ENCODE measurements at regions not wholly inside any gene's neighbourhood (a gene's known extent, or its start where the extent isn't known, plus 50 kb on each side); places are given as distances from the start of the nearest gene placed in this dataset.
"Not testable (repeated sequence)": the region's sequence is repeated elsewhere in the genome, so short reads cannot be mapped to it uniquely, and the experiment has no call there.

DNA sequence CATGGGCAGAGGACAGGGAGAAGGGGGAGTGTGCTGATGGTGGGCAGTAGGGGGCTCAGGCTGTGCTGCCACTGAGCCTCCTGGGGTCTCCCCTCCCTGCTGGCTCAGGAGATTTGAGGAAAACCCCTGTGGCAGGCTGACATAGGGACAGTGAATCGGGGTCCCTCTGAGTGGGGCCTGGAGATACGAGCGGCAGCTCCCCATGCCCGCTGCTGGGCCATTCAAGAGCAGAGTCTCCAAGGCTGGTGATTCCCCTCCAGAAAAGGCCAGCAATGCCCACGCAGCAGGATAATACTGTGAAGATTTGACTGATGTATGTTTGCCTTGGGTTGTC is 288.7 kb upstream of the SFSWAP start:
- no peak for FAIRE-seq
- TF ChIP-seq POLR2A (IDR thresholded peaks at IDR 0.05; ENCODE audit: low read depth, low read length), result no peak

DNA sequence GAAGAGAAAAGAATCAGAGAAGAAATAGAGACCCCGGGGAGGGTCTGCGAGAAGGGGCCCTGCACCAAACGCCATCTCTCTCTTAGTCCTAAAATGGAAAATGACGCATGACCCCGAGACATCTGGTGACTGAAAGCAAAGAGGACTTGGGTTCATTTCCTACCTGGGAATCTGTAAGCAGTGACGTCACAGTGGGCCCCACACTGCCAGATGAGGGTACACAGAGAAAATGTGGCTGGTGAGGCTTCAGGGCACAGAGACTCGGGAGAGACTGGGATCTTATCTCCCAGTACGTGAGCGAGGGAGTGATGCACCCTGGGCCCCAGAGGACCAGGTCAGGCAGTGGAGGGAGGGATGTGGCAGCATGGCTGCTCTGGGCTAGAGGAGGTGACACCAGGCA is 288.1 kb upstream of the SFSWAP start:
- DNase-seq (ENCODE audit: insufficient read length, low spot score), result no peak
- FAIRE-seq, result no peak
- TF ChIP-seq POLR2A (IDR thresholded peaks at IDR 0.05; ENCODE audit: low read depth, low read length), result no peak

More for the DNA sequence above, 288.7 kb upstream of the SFSWAP start:
- no peak for DNase-seq (ENCODE audit: insufficient read length, low spot score)

DNA sequence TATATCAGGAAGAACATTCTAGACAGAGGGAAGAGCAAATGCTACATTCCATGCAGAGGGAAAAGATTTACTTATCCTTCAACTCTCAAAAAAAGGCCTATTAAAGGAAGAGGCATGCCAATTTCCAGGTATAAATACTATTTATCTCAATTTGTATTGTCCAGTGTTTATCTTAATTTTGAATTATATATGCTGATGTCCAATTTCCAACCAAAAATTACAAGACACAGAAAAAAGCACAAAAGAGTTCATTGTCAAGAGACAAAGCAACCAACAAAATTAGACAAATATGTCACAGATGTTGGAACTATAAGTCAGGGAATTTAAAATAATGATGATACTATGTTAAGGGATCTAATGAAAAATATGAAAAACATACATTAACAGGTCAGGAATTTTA is 286.6 kb upstream of the SFSWAP start:
- no peak for TF ChIP-seq POLR2A (IDR thresholded peaks at IDR 0.05; ENCODE audit: low read depth, low read length)
- no peak for DNase-seq (ENCODE audit: insufficient read length, low spot score)
- no peak for FAIRE-seq

DNA sequence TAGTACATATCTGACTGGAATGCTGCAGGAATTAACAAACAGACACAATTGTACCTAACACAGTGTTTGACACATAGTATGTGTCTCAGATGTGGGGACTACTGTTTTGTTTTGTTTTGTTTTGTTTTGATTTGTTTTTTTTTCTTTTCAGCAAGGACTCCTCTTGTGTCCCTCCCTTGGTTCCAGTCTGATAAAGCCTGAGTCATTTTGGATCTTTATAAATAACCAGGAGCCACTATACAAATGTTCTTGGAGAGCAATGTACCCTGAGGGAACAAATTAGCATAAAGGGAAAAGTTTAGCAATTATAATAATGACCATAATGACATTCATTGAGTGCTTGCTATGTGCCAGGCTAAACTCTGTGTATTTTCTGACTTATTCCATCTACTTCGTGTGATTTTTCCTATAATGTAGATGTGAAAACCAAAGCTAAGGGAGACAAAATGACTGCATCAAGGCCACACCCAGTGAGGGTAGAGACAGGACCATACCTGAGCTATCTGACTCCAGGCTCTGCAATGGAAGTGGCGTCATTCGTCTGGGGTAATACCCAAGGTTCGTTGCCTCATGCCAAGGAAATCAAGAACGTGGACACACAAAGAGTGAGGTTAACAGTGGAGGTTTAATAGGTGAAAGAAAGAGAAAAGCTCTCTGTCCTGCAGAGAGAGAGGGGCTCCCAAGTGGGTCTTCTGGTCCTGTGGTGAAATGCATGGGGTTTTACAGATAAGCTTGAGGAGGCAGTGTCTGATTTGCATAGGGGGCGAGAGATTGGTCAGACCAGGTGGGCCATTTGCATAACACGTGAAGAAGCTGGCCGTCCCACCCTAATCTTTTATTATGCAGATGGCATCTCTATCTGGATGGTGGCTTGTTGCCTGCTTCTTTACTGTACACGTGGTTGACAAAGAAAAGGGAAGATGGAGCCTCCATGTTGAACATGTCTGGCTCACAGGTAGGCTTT is 285.5 kb upstream of the SFSWAP start:
- DNase-seq (ENCODE audit: insufficient read length, low spot score) (no peak), FAIRE-seq (no peak)
- TF ChIP-seq POLR2A (IDR thresholded peaks at IDR 0.05; ENCODE audit: low read depth, low read length), result no peak

DNA sequence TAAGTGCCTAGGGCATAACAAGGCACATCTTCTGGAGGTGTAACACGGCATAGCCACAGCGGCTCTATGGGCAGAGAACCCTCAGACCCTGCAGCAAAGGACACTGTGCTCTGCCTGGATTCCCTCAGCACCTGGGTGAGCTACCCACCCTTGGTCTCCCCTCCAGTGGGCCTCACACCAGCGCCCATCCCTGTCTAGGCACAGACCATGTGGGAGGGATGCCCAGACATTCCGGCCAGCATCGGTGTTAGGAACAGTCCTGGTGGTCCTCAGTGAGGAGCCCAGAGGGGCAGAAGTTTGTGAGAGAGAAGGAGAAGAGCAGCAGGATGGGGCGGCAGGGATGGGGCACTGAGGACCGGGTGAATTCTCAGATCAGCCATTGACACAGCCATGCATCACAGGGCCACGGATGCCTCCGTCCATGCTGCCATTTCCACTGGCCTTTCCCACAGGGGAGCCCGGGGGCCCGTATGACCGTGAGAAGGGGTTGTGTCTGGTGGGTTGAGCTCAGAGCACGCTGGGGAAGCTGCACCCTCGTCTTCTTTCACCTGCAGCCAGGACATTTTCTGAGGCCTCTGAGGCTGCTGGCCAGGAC is 282.7 kb upstream of the SFSWAP start:
- no peak for FAIRE-seq
- no peak for TF ChIP-seq POLR2A (IDR thresholded peaks at IDR 0.05; ENCODE audit: low read depth, low read length)
- DNase-seq (ENCODE audit: insufficient read length, low spot score), result no peak

DNA sequence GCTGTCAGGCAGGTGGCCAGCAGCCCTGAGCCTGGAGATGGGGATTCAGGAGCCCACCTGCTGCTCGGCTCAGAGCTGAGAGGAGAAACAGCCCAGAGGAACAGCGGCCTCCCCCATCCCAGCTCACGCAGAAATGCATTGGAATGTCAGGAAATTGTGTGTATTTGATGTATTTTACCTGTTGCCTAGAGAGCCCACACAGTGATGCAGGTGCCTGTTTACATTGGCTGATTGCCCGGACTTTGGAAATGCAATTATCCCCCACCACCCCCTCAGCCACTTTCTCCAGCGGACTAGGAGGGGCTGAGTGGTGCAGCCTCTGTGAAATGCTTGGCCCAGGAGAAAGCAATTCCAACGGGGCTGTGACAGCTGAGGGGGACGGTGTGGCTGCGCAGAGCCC is 281.7 kb upstream of the SFSWAP start:
- not testable (repeated sequence) for DNase-seq (ENCODE audit: insufficient read length, low spot score); FAIRE-seq

DNA sequence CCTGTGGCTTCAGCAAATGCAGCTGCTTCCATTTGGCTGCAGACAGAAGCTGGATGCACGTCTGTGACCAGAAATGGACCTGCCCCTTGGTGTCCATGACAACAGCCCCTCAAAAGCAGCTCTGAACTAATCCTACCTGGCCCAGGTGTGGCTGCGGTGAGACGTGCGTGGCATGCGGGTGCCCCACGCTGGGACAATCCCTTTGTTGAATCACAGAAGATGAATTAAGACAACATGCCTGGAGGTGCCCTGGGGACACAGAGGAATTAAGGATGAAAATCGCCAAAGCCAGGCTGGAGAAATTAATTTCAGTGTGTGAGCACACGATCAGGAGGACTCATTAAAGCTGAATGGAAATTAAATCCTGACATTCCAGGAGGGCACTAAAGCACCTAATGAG is 281.2 kb upstream of the SFSWAP start:
- FAIRE-seq; DNase-seq (ENCODE audit: insufficient read length, low spot score): not testable (repeated sequence)

DNA sequence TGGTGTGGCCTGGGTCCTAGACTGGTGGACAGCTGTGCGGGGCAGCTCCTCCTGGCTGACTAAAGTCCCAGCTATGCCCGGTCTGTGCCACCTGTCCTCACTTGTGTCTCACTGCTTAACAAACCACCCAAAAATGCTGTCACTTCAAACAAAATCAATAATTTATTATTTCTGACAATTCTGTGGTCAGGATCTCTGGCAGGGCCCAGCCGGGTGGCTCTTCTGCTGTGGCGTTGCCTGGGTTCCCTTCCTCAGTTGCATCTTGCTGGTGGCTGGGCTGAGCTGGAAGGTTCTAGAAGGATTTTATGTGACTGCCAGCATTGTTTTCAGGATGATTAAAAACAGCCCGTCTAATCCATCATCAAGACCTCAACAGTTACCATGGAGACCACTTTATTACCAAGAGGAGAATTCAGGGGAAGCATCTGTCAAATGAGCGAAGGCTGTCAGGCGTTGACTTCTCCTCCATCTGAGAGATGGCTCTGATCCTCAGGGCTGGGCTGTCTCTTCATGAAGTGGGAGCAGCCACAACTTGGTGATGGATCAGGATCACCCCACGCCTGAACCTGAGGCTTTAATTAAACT is 280.6 kb upstream of the SFSWAP start:
- FAIRE-seq (no peak), DNase-seq (ENCODE audit: insufficient read length, low spot score) (no peak)
- TF ChIP-seq POLR2A (IDR thresholded peaks at IDR 0.05; ENCODE audit: low read depth, low read length), result no peak

DNA sequence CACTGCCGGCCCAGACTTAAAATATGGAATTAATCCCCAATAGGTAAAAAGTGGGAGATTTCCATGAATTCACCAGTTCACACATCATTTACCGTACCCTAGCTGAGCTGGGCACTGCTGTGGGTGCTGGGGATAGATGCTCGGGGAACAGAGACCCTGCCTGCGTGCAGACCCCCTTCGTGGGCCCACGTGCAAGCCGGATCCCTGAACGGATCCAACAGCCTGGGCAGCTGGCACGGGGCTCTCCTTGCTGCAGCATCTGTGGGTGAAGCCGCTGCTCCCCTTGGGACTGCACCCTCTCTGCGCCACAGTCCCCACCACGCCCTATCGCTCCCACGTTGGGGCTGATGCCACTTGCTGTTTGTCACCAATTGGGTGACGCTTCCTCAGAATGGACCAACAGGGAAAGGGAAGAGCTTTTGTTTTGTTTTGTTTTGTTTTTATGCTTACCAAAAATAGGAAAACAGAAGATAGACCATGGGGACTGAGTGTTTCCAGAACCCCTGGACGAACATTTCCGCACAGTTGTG is 279.7 kb upstream of the SFSWAP start:
- DNase-seq (ENCODE audit: insufficient read length, low spot score); FAIRE-seq: not testable (repeated sequence)

DNA sequence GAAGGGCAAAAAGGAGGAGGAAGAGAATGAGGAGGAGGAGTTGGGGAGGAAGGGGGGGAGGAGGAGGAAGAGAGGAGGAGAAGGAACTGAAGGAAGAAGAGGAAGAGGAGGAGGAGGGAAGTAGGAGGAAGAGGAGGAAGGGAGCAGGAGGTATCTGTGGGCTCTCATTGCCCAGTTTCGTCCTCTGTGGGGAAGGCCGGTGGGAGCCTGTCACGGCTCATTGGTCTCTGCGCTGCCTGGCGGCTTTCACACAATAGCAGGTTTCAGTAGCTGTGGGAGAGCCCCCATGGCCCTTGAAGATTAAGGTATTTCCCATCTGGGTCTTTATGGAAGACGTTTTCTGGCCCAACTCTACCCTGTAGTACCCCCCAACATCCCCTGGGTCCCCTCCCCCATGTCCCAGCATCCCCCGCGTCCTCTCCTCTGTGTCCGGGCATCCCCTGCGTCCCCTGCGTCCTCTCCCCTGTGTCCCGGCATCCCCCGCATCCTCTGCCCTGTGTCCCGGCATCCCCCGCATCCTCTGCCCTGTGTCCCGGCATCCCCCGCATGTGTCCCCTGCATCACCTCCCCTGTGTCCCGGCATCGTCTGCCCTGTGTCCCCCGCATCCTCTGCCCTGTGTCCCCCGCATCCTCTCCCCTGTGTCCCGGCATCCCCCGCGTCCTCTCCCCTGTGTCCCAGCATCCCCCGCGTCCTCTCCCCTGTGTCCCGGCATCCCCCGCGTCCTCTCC is 278.2 kb upstream of the SFSWAP start:
- TF ChIP-seq POLR2A (IDR thresholded peaks at IDR 0.05; ENCODE audit: low read depth, low read length), result no peak
- FAIRE-seq, result no peak
- DNase-seq (ENCODE audit: insufficient read length, low spot score), result no peak

DNA sequence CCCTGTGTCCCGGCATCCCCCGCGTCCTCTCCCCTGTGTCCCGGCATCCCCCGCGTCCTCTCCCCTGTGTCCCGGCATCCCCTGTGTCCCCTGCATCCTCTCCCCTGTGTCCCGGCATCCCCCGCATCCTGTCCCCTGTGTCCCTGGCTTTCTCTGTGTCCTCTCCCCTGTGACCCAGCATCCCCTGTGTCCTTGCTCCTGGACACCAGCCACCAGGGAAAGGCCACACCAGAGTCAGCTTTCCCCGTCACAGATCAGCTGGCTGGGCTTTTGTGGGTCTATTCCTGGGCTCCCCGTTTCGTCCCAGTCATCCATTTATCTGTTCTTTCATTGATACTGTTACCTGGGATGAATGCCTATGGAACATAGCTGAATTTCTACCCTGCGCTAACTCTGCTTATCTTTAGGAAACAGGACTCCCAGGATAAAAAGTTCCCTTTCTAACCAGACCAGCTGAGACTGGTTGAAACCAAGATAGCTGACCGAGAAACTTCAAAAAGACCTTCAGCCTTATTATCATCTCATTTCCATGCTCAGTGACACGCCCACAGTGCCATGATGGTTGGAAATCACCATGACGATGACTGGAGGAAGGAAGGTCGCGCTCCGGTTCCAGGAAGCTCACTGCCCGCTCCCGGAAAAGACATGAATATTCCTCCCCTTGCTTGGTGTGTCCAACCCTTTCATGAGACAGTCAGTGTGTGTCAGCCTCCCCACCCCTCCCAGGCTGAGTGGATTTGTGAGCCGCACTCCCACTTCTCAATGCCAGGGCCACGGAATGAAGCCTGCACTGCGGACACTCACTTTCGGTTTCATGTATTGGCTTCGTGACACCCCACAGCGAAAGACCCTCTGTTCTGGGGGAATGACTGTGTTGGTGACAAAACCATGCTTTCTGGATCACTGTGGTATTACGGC is 276.4 kb upstream of the SFSWAP start:
- FAIRE-seq, result no peak
- no peak for DNase-seq (ENCODE audit: insufficient read length, low spot score)
- no peak for TF ChIP-seq POLR2A (IDR thresholded peaks at IDR 0.05; ENCODE audit: low read depth, low read length)

DNA sequence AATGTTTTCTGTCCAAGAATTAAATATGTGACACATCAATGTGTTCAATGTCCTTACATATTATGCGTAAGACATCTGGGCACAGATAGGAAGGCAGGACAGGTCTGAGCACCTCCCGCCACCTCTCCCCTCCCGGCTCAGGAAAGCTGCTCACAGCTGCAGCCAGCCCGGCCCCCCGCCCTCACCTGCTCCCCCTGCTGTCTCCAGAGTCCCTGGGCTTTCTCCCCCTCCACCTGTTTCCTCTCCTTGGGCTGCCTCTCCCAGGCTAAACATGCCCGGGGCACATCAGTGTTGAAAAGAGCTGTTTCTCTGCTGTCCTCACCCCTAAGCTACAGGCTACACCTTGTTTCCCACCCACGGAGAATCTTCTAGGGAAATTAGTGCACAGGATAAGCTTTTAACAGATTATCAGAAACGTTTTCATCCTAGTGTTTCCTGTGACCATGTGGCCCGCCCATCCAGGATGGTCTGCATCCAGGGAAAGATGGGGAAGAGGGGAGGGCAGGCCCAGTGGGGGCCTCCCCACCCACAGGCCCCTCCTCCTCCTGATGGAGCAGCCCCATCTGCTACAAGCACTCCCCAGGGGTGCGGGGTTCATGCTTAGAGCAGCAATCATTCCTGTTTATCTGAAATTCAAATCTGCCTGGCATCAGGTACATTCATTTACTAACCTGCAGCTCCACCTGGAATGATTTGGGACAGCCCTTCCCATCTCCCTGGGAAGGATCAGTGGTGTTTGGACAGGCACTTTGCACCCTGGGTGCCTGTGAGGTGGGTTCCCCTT is 273.8 kb upstream of the SFSWAP start:
- FAIRE-seq (no peak), DNase-seq (ENCODE audit: insufficient read length, low spot score) (no peak)
- no peak for TF ChIP-seq POLR2A (IDR thresholded peaks at IDR 0.05; ENCODE audit: low read depth, low read length)

Measured in H54 (cell line).